ENCODE measurements at regions not wholly inside any gene's neighbourhood (a gene's known extent, or its start where the extent isn't known, plus 50 kb on each side); places are given as distances from the start of the nearest gene placed in this dataset.

DNA sequence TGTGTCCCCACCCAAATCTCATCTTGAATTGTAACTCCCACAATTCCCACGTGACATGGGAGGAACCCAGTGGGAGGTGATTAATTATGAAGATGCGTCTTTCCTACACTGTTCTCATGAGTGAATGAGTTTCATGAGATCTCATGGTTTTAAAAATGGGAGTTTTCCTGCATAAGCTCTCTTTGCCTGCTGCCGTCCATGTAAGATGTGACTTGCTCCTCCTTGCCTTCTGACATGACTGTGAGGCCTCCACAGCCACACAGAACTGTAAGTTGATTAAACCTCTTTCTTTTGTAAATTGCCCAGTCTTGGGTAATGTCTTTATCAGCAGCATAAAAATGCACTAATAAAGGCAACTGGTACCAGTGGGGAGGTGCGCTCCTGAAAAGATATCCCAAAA is 67.7 kb upstream of the DRGX start:
- intact Hi-C loops (cut with DNase I) = no loop called here
- no peak for DNase-seq
- WGBS, 2 donors = 69 to 70% methylated on average over 4 of the region's 4 CpGs
- TF ChIP-seq POLR2A (IDR thresholded peaks at IDR 0.05) = no peak
- TF ChIP-seq, protein P1, sequence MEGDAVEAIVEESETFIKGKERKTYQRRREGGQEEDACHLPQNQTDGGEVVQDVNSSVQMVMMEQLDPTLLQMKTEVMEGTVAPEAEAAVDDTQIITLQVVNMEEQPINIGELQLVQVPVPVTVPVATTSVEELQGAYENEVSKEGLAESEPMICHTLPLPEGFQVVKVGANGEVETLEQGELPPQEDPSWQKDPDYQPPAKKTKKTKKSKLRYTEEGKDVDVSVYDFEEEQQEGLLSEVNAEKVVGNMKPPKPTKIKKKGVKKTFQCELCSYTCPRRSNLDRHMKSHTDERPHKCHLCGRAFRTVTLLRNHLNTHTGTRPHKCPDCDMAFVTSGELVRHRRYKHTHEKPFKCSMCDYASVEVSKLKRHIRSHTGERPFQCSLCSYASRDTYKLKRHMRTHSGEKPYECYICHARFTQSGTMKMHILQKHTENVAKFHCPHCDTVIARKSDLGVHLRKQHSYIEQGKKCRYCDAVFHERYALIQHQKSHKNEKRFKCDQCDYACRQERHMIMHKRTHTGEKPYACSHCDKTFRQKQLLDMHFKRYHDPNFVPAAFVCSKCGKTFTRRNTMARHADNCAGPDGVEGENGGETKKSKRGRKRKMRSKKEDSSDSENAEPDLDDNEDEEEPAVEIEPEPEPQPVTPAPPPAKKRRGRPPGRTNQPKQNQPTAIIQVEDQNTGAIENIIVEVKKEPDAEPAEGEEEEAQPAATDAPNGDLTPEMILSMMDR (IDR thresholded peaks at IDR 0.05) = no peak
- H3K4me1 ChIP-seq = no peaks in the 10 kb centered on the region
- H3K27me3 ChIP-seq = no peaks in the 10 kb centered on the region
- H3K36me3 ChIP-seq = peaks cover 0 to 81% (median 6%) of the 10 kb centered on the region in 3 donors
- no peak overlapping the region for H3K27ac ChIP-seq
- H3K4me3 ChIP-seq = no peak overlapping the region
- no peaks in the 10 kb centered on the region for H3K9me3 ChIP-seq

- WGBS, 2 donors = 84 to 91% methylated on average over 7 of the region's 7 CpGs
- peaks cover 0 to 80% (median 0%) of the 10 kb centered on the region in 3 donors for H3K36me3 ChIP-seq
- no peak overlapping the region for H3K27ac ChIP-seq
- H3K4me3 ChIP-seq = no peak overlapping the region
- TF ChIP-seq, protein P1 (IDR thresholded peaks at IDR 0.05) = no peak
- no peak for TF ChIP-seq POLR2A (IDR thresholded peaks at IDR 0.05)
- H3K4me1 ChIP-seq = no peaks in the 10 kb centered on the region
- H3K9me3 ChIP-seq = peaks cover 0 to 6% (median 5%) of the 10 kb centered on the region in 3 donors
- intact Hi-C loops (cut with DNase I) = no loop called here
- DNase-seq = no peak
- H3K27me3 ChIP-seq = no peaks in the 10 kb centered on the region
Measured at GRCh38 chr10:49458869-49459268, 63.0 kb upstream of the DRGX start.

DNA sequence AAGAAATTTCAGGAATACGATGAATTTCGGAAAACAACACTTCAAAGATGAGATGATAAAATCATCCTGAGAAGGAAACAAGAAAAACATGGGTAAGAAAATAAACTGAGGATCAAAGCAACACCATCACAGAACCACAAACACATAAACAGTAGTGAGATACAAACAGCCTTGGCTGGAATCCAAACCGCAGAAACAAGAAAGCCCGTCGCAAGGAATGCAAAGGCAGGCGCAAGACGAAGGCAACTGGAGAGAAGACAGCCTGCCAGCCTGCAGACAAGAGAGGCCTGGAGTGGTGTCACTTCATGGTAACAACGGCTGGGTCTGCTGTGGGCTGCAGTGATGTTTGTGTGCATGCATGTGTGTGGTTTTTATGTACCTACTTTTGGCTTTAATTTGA is 61.8 kb upstream of the DRGX start:
- Histone ChIP-seq H3K4me3 (no peak overlapping the region), H3K36me3 (peaks cover 0 to 80% (median 0%) of the 10 kb centered on the region in 3 donors), H3K27ac (no peak overlapping the region), H3K27me3 (no peaks in the 10 kb centered on the region), H3K9me3 (peaks cover 0 to 15% (median 14%) of the 10 kb centered on the region in 3 donors), H3K4me1 (no peaks in the 10 kb centered on the region)
- no peak for TF ChIP-seq POLR2A (IDR thresholded peaks at IDR 0.05)
- TF ChIP-seq, protein P1 (IDR thresholded peaks at IDR 0.05) = no peak
- 74 to 87% methylated on average over 8 of the region's 8 CpGs for WGBS, 2 donors
- intact Hi-C loops (cut with DNase I) = no loop called here
- DNase-seq = no peak

DNA sequence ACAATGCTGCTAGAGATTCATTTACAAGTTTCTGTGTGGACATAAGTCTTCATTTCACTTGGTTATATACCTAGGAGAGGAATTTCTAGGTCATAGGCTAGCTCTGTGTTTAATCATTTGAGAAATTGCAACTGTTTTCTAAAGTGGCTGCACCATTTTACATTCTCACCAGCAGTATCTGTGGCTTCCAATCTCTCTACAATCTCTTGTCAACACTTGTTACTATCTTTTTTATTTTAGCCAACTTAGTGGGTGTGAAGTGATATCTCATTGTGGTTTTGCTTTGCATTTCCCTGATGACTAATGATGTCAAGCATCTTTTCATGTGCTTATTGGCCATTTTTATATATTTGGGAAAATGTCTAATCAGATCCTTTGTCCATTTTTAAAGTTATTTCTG is 53.0 kb upstream of the DRGX start:
- Histone ChIP-seq H3K9me3 (peaks cover 0 to 20% (median 15%) of the 10 kb centered on the region in 3 donors), H3K36me3 (peaks cover 0 to under 1% (median 0%) of the 10 kb centered on the region in 3 donors), H3K4me1 (no peaks in the 10 kb centered on the region), H3K27ac (no peak overlapping the region), H3K27me3 (no peaks in the 10 kb centered on the region), H3K4me3 (no peak overlapping the region)
- intact Hi-C loops (cut with DNase I) = no loop called here
- TF ChIP-seq, protein P1 (IDR thresholded peaks at IDR 0.05) = no peak
- TF ChIP-seq POLR2A (IDR thresholded peaks at IDR 0.05) = no peak
- no peak for DNase-seq

GRCh38 chr10:49446031-49446430 is 50.1 kb upstream of the DRGX start:
- TF ChIP-seq, protein P1 (IDR thresholded peaks at IDR 0.05) = no peak
- no peak for TF ChIP-seq POLR2A (IDR thresholded peaks at IDR 0.05)
- WGBS, 2 donors = 14 to 26% methylated on average over 1 of the region's 1 CpG
- no peaks in the 10 kb centered on the region for H3K36me3 ChIP-seq

More at GRCh38 chr10:49446031-49446430, 50.1 kb upstream of the DRGX start:
- no peak for DNase-seq
- Histone ChIP-seq H3K27ac (no peak overlapping the region), H3K9me3 (peaks cover 0 to 12% (median 5%) of the 10 kb centered on the region in 3 donors), H3K4me1 (peaks cover 0 to 11% (median 0%) of the 10 kb centered on the region in 3 donors), H3K4me3 (no peak overlapping the region), H3K27me3 (no peaks in the 10 kb centered on the region)
- intact Hi-C loops (cut with DNase I) = no loop called here

Measured in esophagus squamous epithelium (tissue), 5 donors.